ENCODE measurements at regions not wholly inside any gene's neighbourhood (a gene's known extent, or its start where the extent isn't known, plus 50 kb on each side); places are given as distances from the start of the nearest gene placed in this dataset.

DNA sequence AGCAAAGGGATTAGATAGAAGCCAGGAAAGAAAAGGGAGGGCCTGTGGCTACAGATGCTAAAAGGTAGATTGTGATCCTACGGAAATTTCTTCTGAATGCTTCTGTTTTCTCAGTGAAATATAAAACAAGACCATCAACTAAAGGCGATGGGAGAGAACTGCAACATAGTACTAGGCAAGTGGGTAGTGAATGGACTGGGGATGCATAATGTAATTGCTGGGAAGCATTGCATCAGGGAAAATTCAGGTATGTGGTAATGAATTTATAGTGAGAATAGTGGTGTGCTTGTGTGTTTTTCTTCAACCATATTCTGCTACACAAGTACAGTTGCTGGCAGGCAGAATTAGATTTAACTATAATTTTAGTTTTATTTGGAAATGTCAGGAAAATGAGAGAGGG lies 156.6 kb downstream of the OPN5 start:
- no peak for ATAC-seq
- intact Hi-C loops (cut with DNase I), result no loop called here

DNA sequence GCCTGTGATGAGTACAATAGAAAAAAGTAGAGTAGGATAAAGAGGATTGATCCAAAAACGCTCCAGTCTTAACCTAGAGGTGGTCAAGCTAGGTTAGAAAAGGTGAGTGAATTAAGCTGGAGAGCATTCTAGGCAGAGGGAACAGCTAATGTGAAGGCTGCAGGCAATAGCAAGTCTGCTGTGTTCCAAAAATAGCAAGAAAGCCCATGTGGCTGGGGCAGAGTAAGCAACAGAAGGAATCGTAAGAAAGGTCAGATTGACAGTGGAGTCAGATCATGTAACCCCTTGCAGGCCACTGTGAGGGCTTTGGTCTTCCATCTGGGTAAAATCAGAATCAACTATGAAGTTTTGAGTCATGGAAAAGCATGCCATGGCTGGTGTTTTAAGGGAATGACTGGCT lies 155.0 kb downstream of the OPN5 start:
- DNase-seq (ENCODE audit: low spot score), result no peak
- ATAC-seq, result no peak
- intact Hi-C loops (cut with DNase I), result no loop called here

More for the DNA sequence above, 156.6 kb downstream of the OPN5 start:
- DNase-seq (ENCODE audit: low spot score), result no peak

DNA sequence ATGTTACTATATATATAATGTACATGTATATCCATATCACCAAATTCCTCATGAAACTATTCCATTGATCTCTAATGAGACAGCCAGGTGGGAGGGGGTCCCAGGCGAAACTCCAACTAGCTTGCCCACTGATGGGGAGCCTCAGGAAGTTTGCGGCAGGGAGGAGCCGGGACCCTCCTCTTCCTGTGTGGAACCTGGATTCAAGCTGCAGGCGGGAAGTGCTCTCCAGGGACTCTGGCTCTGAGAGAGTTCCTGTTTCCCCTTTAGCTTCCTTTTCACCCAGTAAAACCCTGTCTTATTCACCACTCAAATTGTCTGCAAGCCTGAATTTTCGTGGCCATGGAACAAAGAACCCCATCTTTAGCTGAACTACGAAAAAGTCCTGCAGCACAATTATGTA lies 152.2 kb downstream of the OPN5 start:
- no peak for ATAC-seq
- no peak for DNase-seq (ENCODE audit: low spot score)
- intact Hi-C loops (cut with DNase I), result no loop called here

DNA sequence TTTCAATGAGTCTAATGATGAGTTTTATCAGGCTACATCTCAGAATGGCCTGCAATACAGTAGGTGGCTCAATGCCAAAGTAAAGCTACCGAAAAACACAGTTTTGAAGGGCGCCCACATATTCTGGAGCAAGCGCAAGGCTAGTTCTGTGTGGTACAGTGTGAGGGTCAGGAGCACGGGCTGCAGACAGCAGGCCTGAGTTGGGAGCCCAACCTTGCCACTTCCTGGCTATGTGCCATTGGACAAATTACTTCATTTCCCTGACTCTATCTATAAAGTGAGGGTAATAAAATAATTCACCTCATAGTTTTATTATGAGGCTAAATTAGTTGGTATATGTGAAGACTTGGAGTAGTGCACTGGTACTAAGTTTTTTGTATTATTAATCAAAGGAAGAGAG lies 150.7 kb downstream of the OPN5 start:
- no peak for DNase-seq (ENCODE audit: low spot score)
- ATAC-seq, result no peak
- intact Hi-C loops (cut with DNase I), result no loop called here

DNA sequence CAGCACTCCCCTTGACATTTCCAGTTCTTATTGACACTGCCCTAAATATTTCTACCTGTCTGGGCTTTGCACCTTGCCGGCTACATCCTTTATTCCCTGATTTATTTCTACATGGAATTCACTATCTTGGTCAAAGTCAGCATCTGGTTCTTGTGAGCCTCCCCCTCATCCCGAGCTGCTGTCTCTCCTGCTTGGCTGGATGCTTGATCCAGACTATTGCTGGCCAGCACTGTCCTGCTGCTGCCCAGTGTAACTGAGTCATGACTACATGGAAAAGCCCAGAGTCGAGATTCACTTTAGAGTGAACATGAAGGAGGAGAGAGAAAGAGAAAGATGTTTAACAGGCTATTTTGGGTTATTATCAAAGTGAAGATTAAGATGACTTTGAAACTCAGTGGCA lies 142.2 kb downstream of the OPN5 start:
- DNase-seq (ENCODE audit: low spot score) (no peak), ATAC-seq (no peak)
- intact Hi-C loops (cut with DNase I), result no loop called here

DNA sequence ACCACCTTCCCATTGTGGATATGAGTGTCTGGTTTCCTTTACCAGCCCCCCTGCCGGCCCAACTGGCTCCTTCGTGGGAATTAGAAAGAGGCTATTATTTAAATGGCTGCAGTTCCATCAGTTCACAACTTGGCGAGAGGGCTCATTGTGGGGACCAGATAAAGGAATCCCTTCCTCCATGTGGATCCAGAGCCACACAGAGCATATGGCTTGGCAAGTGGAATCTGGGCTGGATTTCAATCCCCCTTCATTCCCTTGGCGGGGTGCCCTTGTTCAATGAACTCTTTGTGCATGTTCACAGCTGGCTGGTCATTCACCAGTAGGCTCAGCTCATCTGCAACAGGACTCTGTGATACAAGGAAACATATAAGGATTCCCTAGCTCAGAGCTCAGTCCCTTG lies 140.6 kb downstream of the OPN5 start:
- ATAC-seq (peak; percentile 22), DNase-seq (ENCODE audit: low spot score) (peak; percentile 57)
- intact Hi-C loops (cut with DNase I), result no loop called here

DNA sequence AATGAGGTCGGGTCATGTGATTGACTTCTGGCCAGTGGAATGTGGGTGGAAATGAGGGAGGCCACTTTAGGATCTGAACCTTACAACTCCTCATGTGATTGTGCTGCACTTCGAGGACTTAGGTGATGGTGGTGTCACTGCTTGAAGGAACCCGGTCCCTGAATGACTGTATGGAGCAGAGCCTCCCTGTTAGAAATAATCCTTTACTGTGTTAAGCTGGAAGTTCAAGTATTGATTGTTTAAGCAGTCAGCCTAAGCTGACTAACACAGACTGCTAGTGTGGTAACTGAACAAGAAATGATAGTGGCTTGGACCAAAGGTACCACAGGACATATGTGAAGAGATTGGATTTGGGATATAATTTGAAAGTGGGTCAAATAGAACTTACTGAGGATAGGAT lies 138.0 kb downstream of the OPN5 start:
- intact Hi-C loops (cut with DNase I), result no loop called here
- ATAC-seq (no peak), DNase-seq (ENCODE audit: low spot score) (no peak)

DNA sequence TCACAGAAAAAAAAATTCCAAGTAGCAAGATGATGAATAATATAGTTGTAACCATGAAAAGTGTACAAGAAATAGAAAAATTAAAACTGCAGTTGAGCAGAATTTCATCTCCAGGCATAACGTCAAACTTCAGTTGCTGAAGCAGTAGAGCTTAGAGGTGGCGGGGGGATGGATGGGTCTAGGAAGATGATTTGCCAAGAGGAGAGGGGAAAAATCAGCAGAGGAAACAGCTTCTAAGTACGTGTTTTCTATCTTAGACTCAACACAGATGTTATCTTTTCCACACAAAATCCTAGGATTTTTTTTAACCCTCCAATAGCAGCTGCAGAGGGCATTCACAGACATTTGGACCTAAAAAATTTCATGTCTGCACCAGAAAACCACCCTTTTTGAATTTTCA lies 136.0 kb downstream of the OPN5 start:
- ATAC-seq (no peak), DNase-seq (ENCODE audit: low spot score) (no peak)
- intact Hi-C loops (cut with DNase I), result no loop called here

DNA sequence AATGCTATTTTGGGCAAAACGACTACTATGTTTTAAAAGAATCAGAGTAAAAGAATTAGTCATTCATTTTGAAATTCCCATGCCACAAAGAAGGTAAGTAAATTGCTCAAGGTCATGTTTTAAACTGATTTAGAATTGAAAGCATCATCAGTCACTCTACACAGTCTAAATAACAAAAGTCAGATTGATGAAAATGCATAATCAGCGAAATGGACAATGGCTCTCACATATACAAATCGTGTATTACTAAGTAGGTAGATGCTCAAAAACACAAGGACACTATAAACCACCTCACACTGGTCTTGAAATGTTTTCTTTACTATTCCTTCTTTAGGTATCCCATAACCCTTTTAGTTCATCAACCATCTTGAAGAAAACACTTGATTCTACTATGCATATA lies 135.4 kb downstream of the OPN5 start:
- no peak for DNase-seq (ENCODE audit: low spot score)
- intact Hi-C loops (cut with DNase I), result no loop called here
- no peak for ATAC-seq

DNA sequence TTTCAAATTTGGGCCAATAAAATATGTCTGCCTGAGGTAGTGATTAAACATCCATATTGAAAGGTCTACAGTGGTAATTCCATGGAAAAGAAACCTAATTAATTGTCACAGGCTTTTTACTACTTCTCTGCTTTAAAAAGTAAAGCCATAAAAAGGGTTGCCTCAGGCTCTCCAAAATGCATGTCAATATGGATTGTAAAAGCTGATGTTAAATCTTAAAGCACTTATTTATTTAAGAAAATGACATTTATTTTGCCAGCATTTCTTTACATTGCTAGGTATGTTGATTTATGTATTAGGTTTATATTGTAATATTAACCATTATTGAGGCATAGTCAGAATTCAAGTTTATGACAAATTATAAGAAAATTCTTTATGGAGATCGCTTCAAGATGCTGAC lies 133.2 kb downstream of the OPN5 start:
- no peak for ATAC-seq

DNA sequence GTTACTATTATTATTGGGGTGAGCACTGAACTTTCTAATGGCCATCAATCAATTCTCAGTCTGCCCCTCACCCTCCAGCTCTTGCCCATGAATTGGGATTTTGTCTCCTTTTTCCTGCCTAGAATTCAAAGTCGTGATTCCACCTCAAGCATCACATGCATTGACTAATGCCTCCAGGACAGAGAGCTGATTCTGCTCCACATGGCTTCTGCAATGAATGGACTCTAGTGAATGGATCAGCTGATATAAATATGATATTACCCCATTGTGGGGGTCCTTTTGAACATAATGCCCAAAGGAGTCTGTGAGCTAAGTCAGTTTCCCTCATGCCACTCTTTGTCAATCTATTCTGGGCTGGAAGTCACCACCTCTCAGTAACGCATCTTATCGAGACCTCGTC lies 126.4 kb downstream of the OPN5 start:
- ATAC-seq, result no peak
- intact Hi-C loops (cut with DNase I), result no loop called here
- DNase-seq (ENCODE audit: low spot score), result no peak

More for the DNA sequence above, 133.2 kb downstream of the OPN5 start:
- DNase-seq (ENCODE audit: low spot score), result no peak
- intact Hi-C loops (cut with DNase I), result no loop called here

DNA sequence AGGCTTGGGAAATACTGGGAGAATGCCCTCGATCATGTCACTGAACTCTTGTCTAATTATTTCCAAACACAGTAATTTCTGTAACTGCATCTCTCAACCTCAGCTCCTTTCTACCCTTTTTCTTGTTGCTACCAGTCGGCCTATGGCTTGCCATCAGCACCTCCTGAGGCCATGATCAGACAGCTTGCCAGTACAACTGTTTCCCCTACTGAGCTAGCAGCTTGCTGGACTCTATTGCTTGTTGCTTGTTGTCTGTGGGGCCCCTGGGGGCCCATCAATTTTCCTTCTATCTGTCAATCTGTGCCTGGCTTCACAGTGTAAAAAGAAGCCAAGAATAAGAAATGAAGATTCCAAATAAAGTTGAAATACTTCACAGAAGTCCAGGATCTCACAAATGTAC lies 123.9 kb downstream of the OPN5 start:
- intact Hi-C loops (cut with DNase I), result no loop called here
- peak; percentile 71 for ATAC-seq
- no peak for DNase-seq (ENCODE audit: low spot score)

DNA sequence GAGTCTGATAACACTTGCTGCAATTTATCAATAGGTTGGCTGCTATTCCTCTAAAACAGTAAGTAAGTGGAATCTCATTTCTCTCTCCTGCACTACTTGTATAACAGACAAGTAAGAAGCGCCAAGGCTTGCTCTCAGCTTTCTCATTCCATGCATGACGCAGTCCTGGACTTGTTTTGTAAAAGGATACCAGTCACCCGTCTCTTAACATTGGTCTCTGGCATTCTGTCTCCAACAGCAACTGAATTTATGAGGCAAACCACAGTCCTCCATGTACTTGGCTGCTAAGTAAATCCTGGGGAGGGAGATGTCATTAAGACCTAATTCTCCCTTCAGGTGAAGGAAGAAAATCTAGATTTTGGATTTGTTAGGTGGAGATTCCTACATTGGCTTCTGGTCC lies 115.4 kb downstream of the OPN5 start:
- ATAC-seq (no peak), DNase-seq (ENCODE audit: low spot score) (no peak)
- intact Hi-C loops (cut with DNase I), result no loop called here

DNA sequence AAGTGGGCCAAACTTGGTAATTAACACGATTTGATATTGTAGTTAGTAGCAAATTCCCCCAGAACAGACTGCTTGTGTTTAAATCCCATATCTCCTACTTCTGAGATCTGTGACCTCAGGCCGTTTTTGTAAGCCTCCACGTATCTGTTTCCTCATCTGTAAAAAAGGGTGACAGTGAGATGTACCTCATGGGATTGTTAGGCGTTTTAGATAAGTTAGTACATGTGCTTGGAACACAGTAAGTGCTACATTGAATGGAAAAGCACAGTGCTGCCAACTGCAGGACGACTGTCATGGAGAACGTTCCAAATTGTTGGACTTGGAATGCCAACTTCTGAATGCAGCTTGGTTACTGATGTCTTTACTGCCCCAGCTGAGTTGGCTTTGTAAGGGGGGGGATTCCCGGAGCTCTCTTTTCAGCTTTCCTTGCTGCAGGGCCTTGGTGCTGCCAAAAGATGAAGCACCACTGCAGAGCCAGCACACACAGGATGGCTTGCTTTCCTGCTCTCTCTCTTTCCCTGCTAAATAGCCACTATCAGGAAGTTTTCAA lies 108.6 kb downstream of the OPN5 start:
- ATAC-seq (no peak), DNase-seq (ENCODE audit: low spot score) (no peak)
- intact Hi-C loops (cut with DNase I), result no loop called here

DNA sequence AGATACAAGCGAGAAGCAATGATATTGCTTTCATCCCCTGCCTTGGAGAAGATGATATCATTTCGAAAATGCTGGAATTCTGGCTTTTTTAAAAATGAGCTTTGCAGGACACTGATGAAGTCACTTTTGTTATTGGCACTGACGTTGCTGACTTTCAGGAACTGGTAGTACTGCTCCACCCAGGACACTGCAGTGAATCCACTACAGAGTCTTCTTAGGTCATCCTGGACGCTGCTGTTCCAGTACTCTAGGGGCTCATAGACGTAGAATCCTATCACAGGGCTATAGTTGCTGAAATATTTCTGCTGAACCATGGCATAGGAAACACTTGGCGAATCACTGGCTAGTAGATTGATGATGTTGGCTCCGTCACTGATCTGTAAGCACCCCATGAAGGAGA lies 97.2 kb downstream of the OPN5 start:
- intact Hi-C loops (cut with DNase I), result no loop called here
- no peak for DNase-seq (ENCODE audit: low spot score)
- no peak for ATAC-seq
